CD14-positive monocyte (primary cell): ENCODE measurements at regions not wholly inside any gene's neighbourhood (a gene's known extent, or its start where the extent isn't known, plus 50 kb on each side); places are given as distances from the start of the nearest gene placed in this dataset.

ENCODE experiments used
- DNase-seq, 3 donors: peaks; one replicate each; pipeline ENCODE4 v3.0.0-alpha.2; 2011 to 2022
- H2AFZ ChIP-seq: 2 replicates; pipeline ENCODE4 v1.6.0; 2012; ENCODE audit warnings: mild to moderate bottlenecking, low read depth, low read length, inconsistent platforms; ENCODE audit not compliant: insufficient read depth, poor library complexity, severe bottlenecking
- H3K27ac ChIP-seq, 2 donors: 1 replicate in 1 of 2; 2 replicates in 1 of 2; pipeline ENCODE4 v1.5.1; 2012 to 2013; ENCODE audit warnings: low read length in 2 of 2, control low read depth in 1 of 2, inconsistent platforms in 1 of 2, low read depth in 1 of 2, mild to moderate bottlenecking in 1 of 2
- H3K27me3 ChIP-seq, 2 donors: one replicate each; pipeline versions ENCODE4 v1.6.0 to v1.6.1; 2011 to 2013; ENCODE audit warnings: low read length in 2 of 2; ENCODE audit not compliant: control insufficient read depth in 2 of 2, insufficient read depth in 2 of 2
- H3K36me3 ChIP-seq, 2 donors: replicated peaks in 1 of 2; 1 replicate in 1 of 2; 2 replicates in 1 of 2; pipeline versions ENCODE4 v1.5.1 to v1.6.1; 2012 to 2013; ENCODE audit warnings: low read length in 2 of 2, control low read depth in 1 of 2, inconsistent platforms in 1 of 2, mild to moderate bottlenecking in 1 of 2; ENCODE audit not compliant: insufficient read depth in 2 of 2, control insufficient read depth in 1 of 2
- H3K4me1 ChIP-seq, 2 donors: 1 replicate in 1 of 2; 2 replicates in 1 of 2; pipeline versions ENCODE4 v1.5.1 to v1.6.1; 2012 to 2013; ENCODE audit warnings: low read length in 2 of 2, control low read depth in 1 of 2, inconsistent platforms in 1 of 2, mild to moderate bottlenecking in 1 of 2, moderate library complexity in 1 of 2; ENCODE audit not compliant: insufficient read depth in 2 of 2, control insufficient read depth in 1 of 2
- H3K4me2 ChIP-seq: replicated peaks from 2 replicates; pipeline ENCODE3; 2012; ENCODE audit warnings: low read length, moderate library complexity, mild to moderate bottlenecking; ENCODE audit not compliant: poor library complexity, severe bottlenecking; ENCODE audit errors: extremely low read depth
- H3K4me3 ChIP-seq, 3 experiments: fragments of 200-600 bp in 1 of 3; sonication (generic) in 1 of 3; replicated peaks in 1 of 3; 1 replicate in 2 of 3; 2 replicates in 1 of 3; pipeline ENCODE4 v1.5.1; 2011 to 2013; ENCODE audit warnings: low read length in 3 of 3, mild to moderate bottlenecking in 3 of 3, control low read depth in 2 of 3, low read depth in 2 of 3, inconsistent platforms in 1 of 3, moderate library complexity in 1 of 3
- H3K79me2 ChIP-seq: 2 replicates; pipeline ENCODE4 v1.6.0; 2012; ENCODE audit warnings: mild to moderate bottlenecking, control low read depth, inconsistent platforms, low read length, moderate library complexity; ENCODE audit not compliant: insufficient read depth
- H3K9ac ChIP-seq: 2 replicates; pipeline ENCODE4 v1.6.0; 2017; ENCODE audit warnings: low read length, mild to moderate bottlenecking; ENCODE audit not compliant: insufficient read depth, poor library complexity, severe bottlenecking
- H3K9me3 ChIP-seq, 2 donors: replicated peaks in 1 of 2; 1 replicate in 1 of 2; 2 replicates in 1 of 2; pipeline versions ENCODE4 v1.5.1 to v1.6.1; 2012 to 2013; ENCODE audit warnings: low read length in 2 of 2, control low read depth in 1 of 2; ENCODE audit not compliant: control insufficient read depth in 1 of 2, insufficient read depth in 1 of 2
- H4K20me1 ChIP-seq: 2 replicates; pipeline ENCODE4 v1.6.0; 2012; ENCODE audit warnings: mild to moderate bottlenecking, low read length, control low read depth, moderate library complexity; ENCODE audit not compliant: insufficient read depth
- H3K27ac Mint-ChIP-seq, 7 donors: one replicate each; pipeline ENCODE4 v1.8.0; 2020; ENCODE audit warnings: mild to moderate bottlenecking in 7 of 7, mixed read lengths in 7 of 7, moderate library complexity in 6 of 7, inconsistent platforms in 2 of 7
- H3K27me3 Mint-ChIP-seq, 3 donors: one replicate each; pipeline ENCODE4 v1.8.0; 2021 to 2022; ENCODE audit warnings: low read depth in 3 of 3, mild to moderate bottlenecking in 3 of 3, mixed read lengths in 3 of 3, moderate library complexity in 3 of 3, inconsistent platforms in 1 of 3
- H3K36me3 Mint-ChIP-seq, 2 donors: one replicate each; pipeline ENCODE4 v1.8.0; 2020; ENCODE audit warnings: mixed read lengths in 2 of 2, inconsistent platforms in 1 of 2, mild to moderate bottlenecking in 1 of 2
- H3K4me1 Mint-ChIP-seq: one replicate; pipeline ENCODE4 v1.8.0; 2020; ENCODE audit warnings: mild to moderate bottlenecking, mixed read lengths
- H3K4me3 Mint-ChIP-seq, 2 donors: one replicate each; pipeline ENCODE4 v1.8.0; 2020; ENCODE audit warnings: mild to moderate bottlenecking in 2 of 2, mixed read lengths in 2 of 2, moderate library complexity in 1 of 2
- H3K9me3 Mint-ChIP-seq, 7 donors: one replicate each; pipeline ENCODE4 v1.8.0; 2020 to 2022; ENCODE audit warnings: mixed read lengths in 7 of 7, mild to moderate bottlenecking in 6 of 7, moderate library complexity in 6 of 7, inconsistent platforms in 2 of 7
- WGBS: methylation state at CpG from one replicate; pipeline ENCODE4 v1.1.5; 2013; ENCODE audit warnings: missing lambda C conversion rate; ENCODE audit not compliant: insufficient coverage; 5-methylcytosine and 5-hydroxymethylcytosine counted together
- intact Hi-C, 2 donors: fragments of 100-400 bp; cut with micrococcal nuclease; formaldehyde crosslinking; loops; one replicate each; pipeline versions ENCODE4 v1.15.0 to v1.15.1; 2023
- TF ChIP-seq, protein P1 (sequence below): fragments of 200-600 bp; IDR thresholded peaks from one replicate; pipeline ENCODE4 v1.8.0; 2022; ENCODE audit warnings: antibody characterized with exemption, mild to moderate bottlenecking

- TF ChIP-seq, protein P1, sequence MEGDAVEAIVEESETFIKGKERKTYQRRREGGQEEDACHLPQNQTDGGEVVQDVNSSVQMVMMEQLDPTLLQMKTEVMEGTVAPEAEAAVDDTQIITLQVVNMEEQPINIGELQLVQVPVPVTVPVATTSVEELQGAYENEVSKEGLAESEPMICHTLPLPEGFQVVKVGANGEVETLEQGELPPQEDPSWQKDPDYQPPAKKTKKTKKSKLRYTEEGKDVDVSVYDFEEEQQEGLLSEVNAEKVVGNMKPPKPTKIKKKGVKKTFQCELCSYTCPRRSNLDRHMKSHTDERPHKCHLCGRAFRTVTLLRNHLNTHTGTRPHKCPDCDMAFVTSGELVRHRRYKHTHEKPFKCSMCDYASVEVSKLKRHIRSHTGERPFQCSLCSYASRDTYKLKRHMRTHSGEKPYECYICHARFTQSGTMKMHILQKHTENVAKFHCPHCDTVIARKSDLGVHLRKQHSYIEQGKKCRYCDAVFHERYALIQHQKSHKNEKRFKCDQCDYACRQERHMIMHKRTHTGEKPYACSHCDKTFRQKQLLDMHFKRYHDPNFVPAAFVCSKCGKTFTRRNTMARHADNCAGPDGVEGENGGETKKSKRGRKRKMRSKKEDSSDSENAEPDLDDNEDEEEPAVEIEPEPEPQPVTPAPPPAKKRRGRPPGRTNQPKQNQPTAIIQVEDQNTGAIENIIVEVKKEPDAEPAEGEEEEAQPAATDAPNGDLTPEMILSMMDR, result no peak
- no CpG with 5 or more reads among the region's 4 CpGs for WGBS
- peaks cover 8 to 17% of the 10 kb centered on the region in 2 donors for H3K9me3 ChIP-seq
- H3K36me3 ChIP-seq, result no peaks in the 10 kb centered on the region
- H3K4me3 ChIP-seq, result no peak overlapping the region
- no peak overlapping the region for H3K27ac ChIP-seq
- intact Hi-C loops, result no loop called here
- Mint-ChIP-seq H3K27ac (no peak overlapping the region), H3K4me1 (no peaks in the 10 kb centered on the region), H3K27me3 (peaks cover 0 to 3% (median 0%) of the 10 kb centered on the region in 3 donors), H3K4me3 (no peak overlapping the region), H3K36me3 (no peaks in the 10 kb centered on the region), H3K9me3 (peaks cover 2 to 12% (median 5%) of the 10 kb centered on the region in 7 donors)
- H4K20me1 ChIP-seq, result no peaks in the 10 kb centered on the region
- H3K27me3 ChIP-seq, result no peaks in the 10 kb centered on the region
- H3K79me2 ChIP-seq, result no peaks in the 10 kb centered on the region
- no peaks in the 10 kb centered on the region for H3K4me1 ChIP-seq
- H3K4me2 ChIP-seq, result no peak overlapping the region
- no peak overlapping the region for H3K9ac ChIP-seq
- no peak for DNase-seq
- H2AFZ ChIP-seq, result no peak overlapping the region
These were observed 1106.5 kb upstream of the TMPRSS15 start for GRCh38 chr21:19510057-19510456.

GRCh38 chr21:19510653-19511052, 1107.1 kb upstream of the TMPRSS15 start:
- no peaks in the 10 kb centered on the region for H4K20me1 ChIP-seq
- no peaks in the 10 kb centered on the region for H3K27me3 ChIP-seq
- no peak overlapping the region for H2AFZ ChIP-seq
- no peaks in the 10 kb centered on the region for H3K36me3 Mint-ChIP-seq
- no peaks in the 10 kb centered on the region for H3K36me3 ChIP-seq
- H3K4me3 Mint-ChIP-seq, result no peak overlapping the region
- 95% methylated on average over 2 of the region's 3 CpGs for WGBS
- no peak overlapping the region for H3K4me2 ChIP-seq
- H3K4me3 ChIP-seq, result no peak overlapping the region
- peaks cover 2 to 12% (median 5%) of the 10 kb centered on the region in 7 donors for H3K9me3 Mint-ChIP-seq
- peak overlapping the region in 1 of 7 donors; percentile 20 for H3K27ac Mint-ChIP-seq
- no peak overlapping the region for H3K9ac ChIP-seq
- DNase-seq, result no peak
- TF ChIP-seq, protein P1, result no peak
- H3K9me3 ChIP-seq, result peaks cover 8 to 17% of the 10 kb centered on the region in 2 donors
- peaks cover 0 to 3% (median 0%) of the 10 kb centered on the region in 3 donors for H3K27me3 Mint-ChIP-seq
- no peaks in the 10 kb centered on the region for H3K4me1 ChIP-seq
- H3K27ac ChIP-seq, result no peak overlapping the region
- H3K4me1 Mint-ChIP-seq, result no peaks in the 10 kb centered on the region
- intact Hi-C loops, result no loop called here
- H3K79me2 ChIP-seq, result no peaks in the 10 kb centered on the region
